ENCODE measurements at regions not wholly inside any gene's neighbourhood (a gene's known extent, or its start where the extent isn't known, plus 50 kb on each side); places are given as distances from the start of the nearest gene placed in this dataset.

DNA sequence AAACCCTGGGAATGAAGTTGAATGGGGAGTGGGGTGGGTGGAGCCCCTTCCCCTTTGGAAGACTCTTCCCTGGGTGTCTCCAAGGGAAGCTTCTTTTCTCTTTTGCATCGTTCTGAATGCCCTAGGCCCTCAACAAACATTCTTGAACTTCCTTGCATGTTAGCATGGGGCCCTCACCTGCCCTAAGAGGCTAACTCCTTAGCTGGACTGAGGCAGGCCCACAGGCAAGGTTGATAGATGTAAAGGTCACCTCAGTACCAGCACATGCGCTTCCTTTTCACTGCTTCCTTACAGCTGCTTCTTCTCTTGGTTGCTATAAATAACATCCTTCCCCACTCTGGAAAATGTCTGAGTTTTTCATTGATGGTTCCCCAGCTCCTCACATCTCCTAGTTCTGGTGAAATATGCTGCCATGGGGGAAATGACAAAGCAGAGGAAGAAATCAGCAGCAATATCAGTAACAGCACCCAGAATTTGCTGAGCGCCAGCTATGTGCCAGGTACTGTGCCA is 160.6 kb upstream of the FRMD6 start:
- TF ChIP-seq, protein P1, sequence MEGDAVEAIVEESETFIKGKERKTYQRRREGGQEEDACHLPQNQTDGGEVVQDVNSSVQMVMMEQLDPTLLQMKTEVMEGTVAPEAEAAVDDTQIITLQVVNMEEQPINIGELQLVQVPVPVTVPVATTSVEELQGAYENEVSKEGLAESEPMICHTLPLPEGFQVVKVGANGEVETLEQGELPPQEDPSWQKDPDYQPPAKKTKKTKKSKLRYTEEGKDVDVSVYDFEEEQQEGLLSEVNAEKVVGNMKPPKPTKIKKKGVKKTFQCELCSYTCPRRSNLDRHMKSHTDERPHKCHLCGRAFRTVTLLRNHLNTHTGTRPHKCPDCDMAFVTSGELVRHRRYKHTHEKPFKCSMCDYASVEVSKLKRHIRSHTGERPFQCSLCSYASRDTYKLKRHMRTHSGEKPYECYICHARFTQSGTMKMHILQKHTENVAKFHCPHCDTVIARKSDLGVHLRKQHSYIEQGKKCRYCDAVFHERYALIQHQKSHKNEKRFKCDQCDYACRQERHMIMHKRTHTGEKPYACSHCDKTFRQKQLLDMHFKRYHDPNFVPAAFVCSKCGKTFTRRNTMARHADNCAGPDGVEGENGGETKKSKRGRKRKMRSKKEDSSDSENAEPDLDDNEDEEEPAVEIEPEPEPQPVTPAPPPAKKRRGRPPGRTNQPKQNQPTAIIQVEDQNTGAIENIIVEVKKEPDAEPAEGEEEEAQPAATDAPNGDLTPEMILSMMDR (IDR thresholded peaks at IDR 0.05 in 2 of 3, conservative IDR thresholded peaks at IDR 0.05 in 1 of 3; ENCODE audit: borderline replicate concordance in 1 of 3, insufficient read depth in 1 of 3, low read depth in 2 of 3, low read length in 2 of 3): no peak
- TF ChIP-seq EZH2phosphoT487 (IDR thresholded peaks at IDR 0.05; ENCODE audit: borderline replicate concordance) (no peak), YY1 (IDR thresholded peaks at IDR 0.05; ENCODE audit: extremely low read depth, insufficient replicate concordance, low read depth, low read length) (no peak), POLR2AphosphoS5 (IDR thresholded peaks at IDR 0.05; ENCODE audit: low read depth, low read length) (no peak), POLR2A (IDR thresholded peaks at IDR 0.05; ENCODE audit: borderline replicate concordance, extremely low read depth, insufficient read depth, insufficient read length) (no peak), SRF (IDR thresholded peaks at IDR 0.05; ENCODE audit: low read depth) (no peak)
